AG08396 (cell line): ENCODE measurements at regions not wholly inside any gene's neighbourhood (a gene's known extent, or its start where the extent isn't known, plus 50 kb on each side); places are given as distances from the start of the nearest gene placed in this dataset.

ENCODE experiments used
- DNase-seq: peaks from one replicate; pipeline ENCODE4 v3.0.0; 2012; ENCODE audit warnings: low spot score, mixed read lengths

GRCh38 chr10:8544057-8544380 is 489.5 kb downstream of the GATA3 start:
- no peak for DNase-seq

- DNase-seq, result no peak
These were observed 490.0 kb downstream of the GATA3 start for GRCh38 chr10:8544500-8544899.

- DNase-seq, result no peak
These were observed 500.1 kb downstream of the GATA3 start for GRCh38 chr10:8554574-8554973.

GRCh38 chr10:8556321-8556720 is 501.8 kb downstream of the GATA3 start:
- no peak for DNase-seq

- DNase-seq, result no peak
These were observed 509.0 kb downstream of the GATA3 start for GRCh38 chr10:8563478-8563877.

GRCh38 chr10:8566737-8567136 is 512.2 kb downstream of the GATA3 start:
- DNase-seq, result no peak

- no peak for DNase-seq
These were observed 513.9 kb downstream of the GATA3 start for GRCh38 chr10:8568401-8568800.

GRCh38 chr10:8575620-8576019 is 521.1 kb downstream of the GATA3 start:
- DNase-seq, result no peak

GRCh38 chr10:8576281-8576680 is 521.8 kb downstream of the GATA3 start:
- no peak for DNase-seq

- DNase-seq, result no peak
These were observed 522.4 kb downstream of the GATA3 start for GRCh38 chr10:8576911-8577310.

GRCh38 chr10:8577686-8578085 is 523.2 kb downstream of the GATA3 start:
- DNase-seq, result no peak

- no peak for DNase-seq
These were observed 527.2 kb downstream of the GATA3 start for GRCh38 chr10:8581521-8582225.

- DNase-seq, result no peak
These were observed 528.6 kb downstream of the GATA3 start for GRCh38 chr10:8583096-8583495.

GRCh38 chr10:8584666-8585065 is 530.2 kb downstream of the GATA3 start:
- no peak for DNase-seq

- no peak for DNase-seq
These were observed 532.0 kb downstream of the GATA3 start for GRCh38 chr10:8586504-8586903.

GRCh38 chr10:8588135-8588534 is 533.6 kb downstream of the GATA3 start:
- DNase-seq, result no peak

GRCh38 chr10:8590518-8590917 is 536.0 kb downstream of the GATA3 start:
- DNase-seq, result no peak

GRCh38 chr10:8591640-8592039 is 537.2 kb downstream of the GATA3 start:
- no peak for DNase-seq

GRCh38 chr10:8594176-8594575 is 539.7 kb downstream of the GATA3 start:
- DNase-seq, result no peak

GRCh38 chr10:8594711-8595110 is 540.2 kb downstream of the GATA3 start:
- no peak for DNase-seq

GRCh38 chr10:8595140-8595539 is 540.7 kb downstream of the GATA3 start:
- no peak for DNase-seq

- no peak for DNase-seq
These were observed 542.5 kb downstream of the GATA3 start for GRCh38 chr10:8596929-8597472.

GRCh38 chr10:8600192-8600591 is 545.7 kb downstream of the GATA3 start:
- DNase-seq, result no peak

GRCh38 chr10:8602821-8603220 is 548.3 kb downstream of the GATA3 start:
- no peak for DNase-seq
